Cardiac muscle cell (in vitro differentiated cells and primary cell): ENCODE measurements at regions not wholly inside any gene's neighbourhood (a gene's known extent, or its start where the extent isn't known, plus 50 kb on each side); places are given as distances from the start of the nearest gene placed in this dataset.

Experiments
- DNase-seq, 2 donors: peaks; one replicate each; pipeline versions ENCODE4 v3.0.0 to v3.0.0-alpha.2; 2010 to 2017; ENCODE audit warnings: low read depth in 1 of 2, low spot score in 1 of 2
- H3K27ac ChIP-seq: fragments of 200-600 bp; sonication (generic); 2 replicates; pipeline ENCODE4 v1.5.1; 2016
- H3K27me3 ChIP-seq: fragments of 200-600 bp; sonication (generic); 2 replicates; pipeline ENCODE4 v1.6.0; 2016; ENCODE audit warnings: control low read depth
- H3K36me3 ChIP-seq: fragments of 200-600 bp; sonication (generic); 2 replicates; pipeline ENCODE4 v1.5.1; 2016; ENCODE audit warnings: control low read depth
- H3K4me1 ChIP-seq: fragments of 200-600 bp; sonication (generic); 2 replicates; pipeline ENCODE4 v1.8.1; 2017; ENCODE audit warnings: low read depth, mild to moderate bottlenecking, mixed run types
- H3K4me3 ChIP-seq: fragments of 200-600 bp; sonication (generic); 2 replicates; pipeline ENCODE4 v1.5.1; 2016; ENCODE audit warnings: mild to moderate bottlenecking
- H3K9me3 ChIP-seq: fragments of 200-600 bp; sonication (generic); 2 replicates; pipeline ENCODE4 v1.5.1; 2017; ENCODE audit warnings: low read depth, mild to moderate bottlenecking, control low read depth
- TF ChIP-seq, protein P1 (sequence below): IDR thresholded peaks from 2 replicates; pipeline ENCODE4 v1.5.1; 2012; ENCODE audit warnings: low read depth, mild to moderate bottlenecking, low read length

DNA sequence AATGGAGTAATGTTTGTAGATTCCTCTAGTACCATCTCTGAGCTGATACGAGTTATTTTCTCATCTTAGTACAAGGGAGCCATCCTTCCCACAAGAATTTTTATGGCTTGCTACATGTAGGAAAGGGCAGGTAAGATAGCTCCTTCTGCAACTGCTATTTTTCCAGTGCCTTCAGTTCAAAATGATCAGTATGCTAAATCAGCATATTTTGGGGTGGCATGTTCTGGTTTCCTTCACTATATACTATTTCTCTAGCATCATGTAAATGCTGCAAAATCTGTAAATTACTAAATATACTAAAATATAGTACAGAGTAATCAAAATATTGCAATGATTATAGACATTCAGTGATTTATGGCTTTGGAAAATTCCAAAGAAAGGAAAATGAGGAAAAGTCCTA lies 1230.0 kb upstream of the CHAC2 start:
- no peak overlapping the region for H3K4me3 ChIP-seq
- H3K36me3 ChIP-seq = no peaks in the 10 kb centered on the region

DNA sequence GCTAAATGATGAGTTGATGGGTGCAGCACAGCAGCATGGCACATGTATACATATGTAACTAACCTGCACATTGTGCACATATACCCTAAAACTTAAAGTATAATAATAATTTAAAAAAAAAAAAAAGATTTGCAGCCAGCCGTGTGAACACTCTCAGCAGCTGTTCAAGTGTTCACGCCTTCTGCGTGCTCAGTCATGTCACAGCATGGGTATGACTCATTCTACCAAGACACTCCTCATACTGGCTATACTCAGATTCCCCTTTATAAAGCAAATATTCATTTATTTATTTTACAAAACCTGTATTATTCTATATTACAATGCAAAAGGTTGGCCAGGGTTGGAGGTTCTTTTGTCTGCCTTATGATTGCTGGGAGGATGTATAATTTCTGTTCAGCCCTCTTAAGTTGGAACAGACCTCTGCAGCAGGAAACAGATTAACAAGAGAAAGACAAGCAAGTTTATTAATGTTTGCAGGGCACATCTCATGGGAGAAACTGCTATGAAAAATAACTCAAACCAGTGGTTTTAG lies 1230.6 kb upstream of the CHAC2 start:
- DNase-seq = no peak
- H3K36me3 ChIP-seq = no peaks in the 10 kb centered on the region
- TF ChIP-seq, protein P1, sequence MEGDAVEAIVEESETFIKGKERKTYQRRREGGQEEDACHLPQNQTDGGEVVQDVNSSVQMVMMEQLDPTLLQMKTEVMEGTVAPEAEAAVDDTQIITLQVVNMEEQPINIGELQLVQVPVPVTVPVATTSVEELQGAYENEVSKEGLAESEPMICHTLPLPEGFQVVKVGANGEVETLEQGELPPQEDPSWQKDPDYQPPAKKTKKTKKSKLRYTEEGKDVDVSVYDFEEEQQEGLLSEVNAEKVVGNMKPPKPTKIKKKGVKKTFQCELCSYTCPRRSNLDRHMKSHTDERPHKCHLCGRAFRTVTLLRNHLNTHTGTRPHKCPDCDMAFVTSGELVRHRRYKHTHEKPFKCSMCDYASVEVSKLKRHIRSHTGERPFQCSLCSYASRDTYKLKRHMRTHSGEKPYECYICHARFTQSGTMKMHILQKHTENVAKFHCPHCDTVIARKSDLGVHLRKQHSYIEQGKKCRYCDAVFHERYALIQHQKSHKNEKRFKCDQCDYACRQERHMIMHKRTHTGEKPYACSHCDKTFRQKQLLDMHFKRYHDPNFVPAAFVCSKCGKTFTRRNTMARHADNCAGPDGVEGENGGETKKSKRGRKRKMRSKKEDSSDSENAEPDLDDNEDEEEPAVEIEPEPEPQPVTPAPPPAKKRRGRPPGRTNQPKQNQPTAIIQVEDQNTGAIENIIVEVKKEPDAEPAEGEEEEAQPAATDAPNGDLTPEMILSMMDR = no peak
- no peak overlapping the region for H3K4me3 ChIP-seq
- H3K27ac ChIP-seq = no peak overlapping the region
- H3K9me3 ChIP-seq = no peaks in the 10 kb centered on the region
- no peaks in the 10 kb centered on the region for H3K27me3 ChIP-seq
- H3K4me1 ChIP-seq = no peaks in the 10 kb centered on the region

More for the DNA sequence above, 1230.0 kb upstream of the CHAC2 start:
- no peak overlapping the region for H3K27ac ChIP-seq
- no peaks in the 10 kb centered on the region for H3K9me3 ChIP-seq
- H3K27me3 ChIP-seq = no peaks in the 10 kb centered on the region
- no peak for DNase-seq
- H3K4me1 ChIP-seq = no peaks in the 10 kb centered on the region
- TF ChIP-seq, protein P1 = no peak

GRCh38 chr2:52532956-52533355 lies 1234.6 kb upstream of the CHAC2 start:
- Histone ChIP-seq H3K27ac (no peak overlapping the region), H3K27me3 (no peaks in the 10 kb centered on the region), H3K36me3 (no peaks in the 10 kb centered on the region), H3K4me3 (no peak overlapping the region), H3K9me3 (no peaks in the 10 kb centered on the region), H3K4me1 (no peaks in the 10 kb centered on the region)
- TF ChIP-seq, protein P1 = no peak
- no peak for DNase-seq

- TF ChIP-seq, protein P1 = no peak
- H3K27ac ChIP-seq = no peak overlapping the region
- no peaks in the 10 kb centered on the region for H3K9me3 ChIP-seq
- no peaks in the 10 kb centered on the region for H3K36me3 ChIP-seq
- no peaks in the 10 kb centered on the region for H3K4me1 ChIP-seq
- no peaks in the 10 kb centered on the region for H3K27me3 ChIP-seq
- no peak overlapping the region for H3K4me3 ChIP-seq
- DNase-seq = no peak
These were observed 1240.9 kb upstream of the CHAC2 start for GRCh38 chr2:52526735-52527134.

DNA sequence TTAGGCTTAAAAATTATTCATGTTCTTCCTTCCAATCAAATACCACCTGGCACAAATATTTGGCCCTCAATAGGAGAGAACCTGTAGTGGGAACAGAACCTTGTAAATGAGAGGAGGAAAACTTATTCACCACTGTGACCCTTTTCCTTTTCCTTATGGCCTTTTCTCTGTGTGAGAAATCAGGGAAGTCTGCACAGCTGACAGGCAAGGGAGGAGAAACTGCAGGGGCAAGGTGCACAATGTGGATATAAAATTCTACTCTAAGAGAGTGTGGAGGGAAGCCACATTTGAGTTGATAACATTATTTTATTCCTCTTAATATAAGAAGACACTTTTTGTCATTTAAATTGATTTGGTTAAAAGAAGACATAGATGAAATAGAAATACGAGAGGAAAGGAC lies 1247.0 kb upstream of the CHAC2 start:
- Histone ChIP-seq H3K9me3 (no peaks in the 10 kb centered on the region), H3K27ac (no peak overlapping the region), H3K4me1 (no peaks in the 10 kb centered on the region), H3K27me3 (no peaks in the 10 kb centered on the region), H3K4me3 (no peak overlapping the region), H3K36me3 (no peaks in the 10 kb centered on the region)
- DNase-seq = no peak
- TF ChIP-seq, protein P1 = no peak

- Histone ChIP-seq H3K27ac (no peak overlapping the region), H3K4me1 (no peaks in the 10 kb centered on the region), H3K36me3 (no peaks in the 10 kb centered on the region), H3K9me3 (no peaks in the 10 kb centered on the region), H3K27me3 (no peaks in the 10 kb centered on the region), H3K4me3 (no peak overlapping the region)
- DNase-seq = no peak
- TF ChIP-seq, protein P1 = no peak
These were observed 1248.9 kb upstream of the CHAC2 start for GRCh38 chr2:52518678-52519077.
